Naive thymus-derived CD4-positive, alpha-beta T cell (primary cell): ENCODE measurements at regions not wholly inside any gene's neighbourhood (a gene's known extent, or its start where the extent isn't known, plus 50 kb on each side); places are given as distances from the start of the nearest gene placed in this dataset.
A peak's percentile ranks its signal among the peaks of the same experiment; 100 is the strongest.

Experiments used
- ATAC-seq: fragments of 150-1000 bp; cut with Tn5 transposase; 2 replicates; pipeline ENCODE4 v1.10.0; 2021; ENCODE audit warnings: mild to moderate bottlenecking, moderate library complexity
- CTCF ChIA-PET: fragments of 350-600 bp; sonication (Branson Sonifier 250); formaldehyde crosslinking; loops from one replicate; lab custom pipeline; 2021; ENCODE audit warnings: antibody characterized with exemption; lab: Charles Lee
- POLR2A ChIA-PET: fragments of 350-600 bp; sonication (Branson Sonifier 250); formaldehyde crosslinking; loops from one replicate; lab custom pipeline; 2021; ENCODE audit warnings: antibody characterized with exemption, inconsistent platforms; lab: Charles Lee
- DNase-seq, 9 donors: peaks; one replicate each; pipeline versions ENCODE4 v3.0.0 to v3.0.0-alpha.2; 2020 to 2022; ENCODE audit warnings: mixed read lengths in 1 of 9
- H3K27ac ChIP-seq: one replicate; pipeline ENCODE4 v1.7.0; 2013; ENCODE audit warnings: mild to moderate bottlenecking, low read depth, low read length, moderate library complexity
- H3K27me3 ChIP-seq, 2 donors: one replicate each; pipeline ENCODE4 v1.7.0; 2013; ENCODE audit warnings: low read length in 2 of 2, mild to moderate bottlenecking in 2 of 2, moderate library complexity in 2 of 2; ENCODE audit not compliant: control insufficient read depth in 2 of 2, insufficient read depth in 2 of 2
- H3K36me3 ChIP-seq, 3 experiments: 1 replicate in 2 of 3; 2 replicates in 1 of 3; pipeline ENCODE4 v1.7.0; 2013; ENCODE audit warnings: low read length in 3 of 3, mild to moderate bottlenecking in 3 of 3, moderate library complexity in 1 of 3; ENCODE audit not compliant: insufficient read depth in 3 of 3, control insufficient read depth in 2 of 3
- H3K4me1 ChIP-seq, 2 donors: one replicate each; pipeline ENCODE4 v1.7.0; 2013; ENCODE audit warnings: low read length in 2 of 2, mild to moderate bottlenecking in 2 of 2, moderate library complexity in 1 of 2; ENCODE audit not compliant: control insufficient read depth in 2 of 2, insufficient read depth in 2 of 2
- H3K4me3 ChIP-seq: 2 replicates; pipeline ENCODE4 v1.7.0; 2013; ENCODE audit warnings: mild to moderate bottlenecking, low read length
- H3K9me3 ChIP-seq, 3 experiments: 1 replicate in 2 of 3; 2 replicates in 1 of 3; pipeline ENCODE4 v1.7.0; 2013; ENCODE audit warnings: low read length in 3 of 3; ENCODE audit not compliant: control insufficient read depth in 2 of 3
- H3K27ac Mint-ChIP-seq, 9 donors: one replicate each; pipeline ENCODE4 v1.8.0; 2020 to 2022; ENCODE audit warnings: mixed read lengths in 9 of 9, mild to moderate bottlenecking in 8 of 9, moderate library complexity in 5 of 9, inconsistent platforms in 2 of 9
- H3K27me3 Mint-ChIP-seq, 5 donors: one replicate each; pipeline ENCODE4 v1.8.0; 2021 to 2022; ENCODE audit warnings: mixed read lengths in 5 of 5, mild to moderate bottlenecking in 1 of 5
- H3K36me3 Mint-ChIP-seq, 5 donors: one replicate each; pipeline ENCODE4 v1.8.0; 2020 to 2022; ENCODE audit warnings: mixed read lengths in 5 of 5, mild to moderate bottlenecking in 3 of 5, inconsistent platforms in 1 of 5
- H3K4me1 Mint-ChIP-seq, 7 donors: one replicate each; pipeline ENCODE4 v1.8.0; 2020 to 2022; ENCODE audit warnings: mixed read lengths in 7 of 7, mild to moderate bottlenecking in 3 of 7, inconsistent platforms in 1 of 7
- H3K4me3 Mint-ChIP-seq, 10 donors: one replicate each; pipeline ENCODE4 v1.8.0; 2020 to 2022; ENCODE audit warnings: mild to moderate bottlenecking in 10 of 10, mixed read lengths in 10 of 10, moderate library complexity in 6 of 10, inconsistent platforms in 2 of 10
- H3K9me3 Mint-ChIP-seq, 11 donors: one replicate each; pipeline ENCODE4 v1.8.0; 2020 to 2022; ENCODE audit warnings: mixed read lengths in 11 of 11, mild to moderate bottlenecking in 4 of 11, inconsistent platforms in 1 of 11, moderate library complexity in 1 of 11
- intact Hi-C, 2 donors: fragments of 100-400 bp; cut with micrococcal nuclease; formaldehyde crosslinking; loops; one replicate each; pipeline ENCODE4 v1.15.1; 2023

DNA sequence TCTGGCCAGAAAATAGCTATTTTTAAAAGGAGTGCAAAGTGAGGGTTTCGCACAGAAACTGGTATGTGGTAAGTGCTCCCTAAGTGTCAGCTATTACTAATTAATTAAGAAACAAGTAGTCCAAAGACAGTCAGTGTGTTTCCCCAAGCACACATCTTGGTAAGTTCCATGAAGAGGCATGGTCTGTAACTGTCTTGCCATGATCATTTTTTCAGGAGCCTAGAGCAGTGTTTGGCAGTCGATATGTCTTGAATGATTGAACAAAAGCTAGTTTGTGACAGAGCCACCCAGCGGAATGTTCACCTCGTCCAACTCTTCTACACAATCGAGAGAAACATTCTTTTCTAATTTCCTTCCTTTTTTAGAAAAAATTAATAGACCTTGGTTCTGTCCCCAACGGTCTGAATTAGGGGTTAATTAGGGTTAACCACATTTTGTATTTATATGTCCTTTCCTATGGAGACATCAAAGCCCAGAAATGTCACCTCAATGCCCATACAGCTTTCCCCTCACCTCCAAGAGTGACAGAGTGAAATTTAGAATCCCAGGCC, 57.6 kb upstream of the FTH1 start:
- no peaks in the 10 kb centered on the region for H3K27me3 ChIP-seq
- H3K9me3 ChIP-seq, result peaks cover 0 to 4% (median 0%) of the 10 kb centered on the region in 3 experiments
- no peaks in the 10 kb centered on the region for H3K27me3 Mint-ChIP-seq
- no peak overlapping the region for H3K4me3 ChIP-seq
- H3K4me1 ChIP-seq, result peaks cover 9 to 17% of the 10 kb centered on the region in 2 donors
- CTCF ChIA-PET, result interaction anchor here (0.8 to 4.1 kb wide), 7 partner anchors 17 to 271 kb away, joined by 3 to 21 read pairs (median 3); no protein-coding TSS in a partner anchor
- peaks cover 0 to 19% (median 12%) of the 10 kb centered on the region in 11 donors for H3K9me3 Mint-ChIP-seq
- ATAC-seq (no peak), DNase-seq (peak in 1 of 9 donors; percentile 29)
- intact Hi-C loops, result loop anchor here (1.0 to 5.0 kb wide), 8 partner anchors 53 to 527 kb away; partner anchors contain the start of genes FTH1 (in 2 of the 2), FEN1 (in 1 of the 2) and TMEM258 (in 1 of the 2)
- peaks cover 4 to 8% (median 6%) of the 10 kb centered on the region in 5 donors for H3K36me3 Mint-ChIP-seq
- peak overlapping the region; percentile 95 to 100 (median 99) for H3K27ac Mint-ChIP-seq
- peak overlapping the region; percentile 93 for H3K27ac ChIP-seq
- POLR2A ChIA-PET, result interaction anchor here (0.6 to 6.5 kb wide), 9 partner anchors 8 to 829 kb away, joined by 3 to 145 read pairs (median 3); partner anchors contain the start of gene FTH1
- no peaks in the 10 kb centered on the region for H3K36me3 ChIP-seq
- H3K4me3 Mint-ChIP-seq, result peak overlapping the region; percentile 36 to 84 (median 76)
- peaks cover 6 to 28% (median 24%) of the 10 kb centered on the region in 7 donors for H3K4me1 Mint-ChIP-seq

DNA sequence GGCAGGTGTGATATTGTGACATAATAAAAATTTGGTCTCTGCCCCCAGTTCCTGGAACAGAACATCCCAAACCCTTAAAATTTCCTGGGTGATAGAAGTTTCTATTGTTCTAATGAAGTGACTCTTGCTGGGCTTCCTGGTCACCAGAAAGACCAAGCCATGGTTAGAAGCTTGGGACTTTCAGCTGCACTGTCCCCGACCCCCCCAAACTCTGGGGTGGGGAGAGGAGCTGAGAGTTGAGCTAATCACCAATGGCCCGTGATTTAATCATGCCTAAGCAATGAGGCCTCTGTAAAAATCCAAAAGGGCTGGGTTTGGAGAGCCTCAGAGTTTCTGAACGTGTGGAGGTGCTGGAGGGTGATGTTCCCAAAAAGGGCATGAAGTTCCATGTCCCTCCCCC, 54.8 kb upstream of the FTH1 start:
- Histone ChIP-seq H3K4me3 (no peak overlapping the region), H3K36me3 (no peaks in the 10 kb centered on the region), H3K9me3 (peaks cover 0 to 4% (median 0%) of the 10 kb centered on the region in 3 experiments), H3K27ac (no peak overlapping the region), H3K27me3 (no peaks in the 10 kb centered on the region), H3K4me1 (peaks cover 9 to 17% of the 10 kb centered on the region in 2 donors)
- Mint-ChIP-seq H3K27me3 (no peaks in the 10 kb centered on the region), H3K4me1 (peaks cover 6 to 28% (median 22%) of the 10 kb centered on the region in 7 donors), H3K9me3 (peaks cover 0 to 24% (median 12%) of the 10 kb centered on the region in 11 donors), H3K4me3 (no peak overlapping the region), H3K27ac (peak overlapping the region in 4 of 9 donors; percentile 94 to 99 (median 96)), H3K36me3 (peaks cover 7 to 11% (median 9%) of the 10 kb centered on the region in 5 donors)
- intact Hi-C loops, result no loop called here
- CTCF ChIA-PET, result interaction anchor here (0.6 to 0.7 kb wide), 2 partner anchors 76 to 123 kb away, joined by 3 read pairs; no protein-coding TSS in a partner anchor
- ATAC-seq (no peak), DNase-seq (no peak)
- POLR2A ChIA-PET, result interaction anchor here (1.0 to 6.5 kb wide), 2 partner anchors 10 to 54 kb away, joined by 3 to 145 read pairs; partner anchors contain the start of gene FTH1

DNA sequence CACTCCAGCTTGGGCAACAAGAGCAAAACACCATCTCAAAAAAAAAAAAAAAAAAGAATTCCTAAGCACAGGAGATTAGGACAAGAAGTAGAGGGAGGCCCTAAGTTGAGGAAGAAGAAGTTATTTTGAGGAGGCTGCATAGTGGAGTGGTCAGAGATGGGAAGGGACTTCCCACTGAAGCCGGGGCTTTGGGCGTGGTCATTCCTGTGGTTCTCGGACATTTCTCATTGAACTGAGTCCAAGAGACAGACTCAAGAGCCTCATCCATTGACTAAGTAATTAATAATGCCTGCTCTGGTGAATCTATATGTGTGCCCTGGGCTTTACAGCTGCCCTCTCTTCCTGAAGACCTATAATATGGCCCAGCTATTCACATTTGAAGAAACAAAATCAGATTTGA, 53.2 kb upstream of the FTH1 start:
- no peak overlapping the region for H3K4me3 Mint-ChIP-seq
- H3K36me3 Mint-ChIP-seq, result peaks cover 7 to 10% (median 9%) of the 10 kb centered on the region in 5 donors
- no peaks in the 10 kb centered on the region for H3K27me3 Mint-ChIP-seq
- ChIA-PET POLR2A (interaction anchor here (6.5 kb wide), 1 partner anchor 53 kb away, joined by 145 read pairs; the partner anchor contains the start of gene FTH1), CTCF (no interaction called here)
- H3K4me3 ChIP-seq, result no peak overlapping the region
- no peak overlapping the region for H3K27ac ChIP-seq
- ATAC-seq (no peak), DNase-seq (no peak)
- no peaks in the 10 kb centered on the region for H3K36me3 ChIP-seq
- H3K9me3 ChIP-seq, result peaks cover 0 to 4% (median 0%) of the 10 kb centered on the region in 3 experiments
- intact Hi-C loops, result no loop called here
- peaks cover 6 to 9% of the 10 kb centered on the region in 2 donors for H3K4me1 ChIP-seq
- peaks cover 6 to 18% (median 17%) of the 10 kb centered on the region in 7 donors for H3K4me1 Mint-ChIP-seq
- H3K9me3 Mint-ChIP-seq, result peaks cover 0 to 24% (median 11%) of the 10 kb centered on the region in 11 donors
- no peaks in the 10 kb centered on the region for H3K27me3 ChIP-seq
- peak overlapping the region in 5 of 9 donors; percentile 1 to 77 (median 43) for H3K27ac Mint-ChIP-seq

DNA sequence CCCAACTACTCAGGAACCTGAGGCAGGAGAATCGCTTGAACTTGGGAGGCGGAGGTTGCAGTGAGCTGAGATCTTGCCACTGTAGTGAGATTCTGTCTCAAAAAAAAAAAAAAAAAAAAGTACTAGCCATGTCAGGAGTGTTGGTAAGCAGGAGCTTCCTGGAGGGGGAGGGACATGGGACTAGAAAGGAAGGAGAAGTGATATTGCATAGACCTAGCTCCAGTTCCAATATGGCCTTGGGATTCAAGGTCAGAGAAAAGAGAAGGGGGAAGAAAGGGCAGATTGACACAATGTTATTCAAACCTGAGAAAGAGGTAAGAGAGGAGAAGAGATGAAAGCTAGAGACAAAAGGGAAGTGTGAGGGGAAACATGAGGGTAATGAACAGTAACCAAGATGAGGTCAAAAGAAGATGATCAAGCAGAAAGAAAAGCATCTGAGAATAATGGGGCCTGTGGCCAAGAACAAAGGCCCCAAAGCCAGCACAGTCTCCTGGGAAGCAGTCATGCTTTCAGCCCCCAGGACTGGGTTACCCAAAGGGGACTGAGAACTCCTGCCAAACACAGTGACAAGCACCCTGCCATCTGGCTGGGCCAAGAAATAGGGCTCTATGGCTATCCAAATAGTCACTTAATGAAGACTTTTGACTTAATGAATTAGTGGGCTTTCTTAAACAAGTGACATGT, 51.7 kb upstream of the FTH1 start:
- H3K9me3 Mint-ChIP-seq, result peaks cover 0 to 24% (median 11%) of the 10 kb centered on the region in 11 donors
- no peak overlapping the region for H3K4me3 Mint-ChIP-seq
- DNase-seq, result no peak
- no peaks in the 10 kb centered on the region for H3K27me3 Mint-ChIP-seq
- H3K4me1 Mint-ChIP-seq, result peaks cover 0 to 8% (median 6%) of the 10 kb centered on the region in 7 donors
- intact Hi-C loops, result no loop called here
- Histone ChIP-seq H3K27ac (no peak overlapping the region), H3K4me3 (no peak overlapping the region), H3K9me3 (peaks cover 0 to 4% (median 0%) of the 10 kb centered on the region in 3 experiments), H3K27me3 (no peaks in the 10 kb centered on the region), H3K36me3 (no peaks in the 10 kb centered on the region), H3K4me1 (no peaks in the 10 kb centered on the region)
- ChIA-PET POLR2A (no interaction called here), CTCF (interaction anchor here (1.1 kb wide), 1 partner anchor 89 kb away, joined by 5 read pairs; no protein-coding TSS in a partner anchor)
- H3K27ac Mint-ChIP-seq, result peak overlapping the region in 5 of 9 donors; percentile 9 to 66 (median 27)
- ATAC-seq, result no peak
- H3K36me3 Mint-ChIP-seq, result peaks cover 7 to 10% (median 9%) of the 10 kb centered on the region in 5 donors

DNA sequence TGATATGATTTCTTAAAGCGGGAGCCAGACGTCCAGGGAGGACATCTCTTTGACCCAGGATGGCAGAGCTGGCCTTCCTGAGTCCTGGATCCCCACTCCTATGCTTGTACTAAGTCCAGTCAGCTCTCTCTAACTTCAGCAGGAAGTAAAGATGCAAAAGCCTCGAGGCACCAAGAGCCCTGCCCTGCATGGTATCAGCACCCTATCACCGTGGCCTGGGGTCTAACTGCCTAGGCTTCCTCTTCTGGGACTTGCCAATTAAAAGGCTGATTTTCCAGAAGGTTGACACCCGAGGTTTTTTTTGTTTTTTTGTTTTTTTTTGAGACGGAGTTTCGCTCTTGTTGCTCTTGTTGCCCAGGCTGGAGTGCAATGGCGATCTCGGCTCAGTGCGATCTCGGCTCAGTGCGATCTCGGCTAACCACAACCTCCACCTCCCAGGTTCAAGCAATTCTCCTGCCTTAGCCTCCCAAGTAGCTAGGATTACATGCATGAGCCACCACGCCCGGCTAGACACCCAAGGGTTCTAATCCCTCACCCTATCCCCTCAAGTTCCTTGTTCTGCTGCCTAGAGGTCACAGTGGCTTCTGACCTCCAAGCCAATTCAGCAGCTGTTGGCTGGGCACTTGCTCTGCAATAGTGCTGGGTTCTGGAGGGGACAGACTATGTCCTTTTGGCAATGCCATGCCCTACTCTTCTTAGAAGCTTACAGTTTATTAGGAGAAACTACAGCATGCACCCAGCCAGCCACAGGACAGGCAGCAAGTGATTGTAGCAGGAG, 50.6 kb upstream of the FTH1 start:
- Mint-ChIP-seq H3K27ac (peak overlapping the region in 4 of 9 donors; percentile 21 to 53 (median 28)), H3K36me3 (peaks cover 7 to 10% (median 9%) of the 10 kb centered on the region in 5 donors), H3K9me3 (peaks cover 0 to 24% (median 11%) of the 10 kb centered on the region in 11 donors), H3K4me1 (peaks cover 0 to 5% (median 0%) of the 10 kb centered on the region in 7 donors), H3K4me3 (no peak overlapping the region), H3K27me3 (no peaks in the 10 kb centered on the region)
- Histone ChIP-seq H3K4me3 (no peak overlapping the region), H3K4me1 (no peaks in the 10 kb centered on the region), H3K27me3 (no peaks in the 10 kb centered on the region), H3K36me3 (no peaks in the 10 kb centered on the region), H3K27ac (no peak overlapping the region), H3K9me3 (peaks cover 0 to 4% (median 0%) of the 10 kb centered on the region in 3 experiments)
- intact Hi-C loops, result no loop called here
- ATAC-seq, result no peak
- DNase-seq, result no peak
- ChIA-PET CTCF (interaction anchor here (0.9 kb wide), 1 partner anchor 63 kb away, joined by 3 read pairs; no protein-coding TSS in a partner anchor), POLR2A (interaction anchor here (0.7 to 1.4 kb wide), 3 partner anchors 8 to 268 kb away, joined by 3 read pairs; partner anchors contain the start of gene FTH1)
